Colonic mucosa (tissue), 4 donors: ENCODE measurements at regions not wholly inside any gene's neighbourhood (a gene's known extent, or its start where the extent isn't known, plus 50 kb on each side); places are given as distances from the start of the nearest gene placed in this dataset.

Experiments used
- DNase-seq: peaks from one replicate; pipeline ENCODE4 v3.0.0-alpha.2; 2020
- H3K27ac ChIP-seq: fragments of 200-600 bp; one replicate; pipeline ENCODE4 v1.8.0; 2021
- H3K27me3 ChIP-seq: fragments of 200-600 bp; one replicate; pipeline ENCODE4 v1.8.0; 2021
- H3K36me3 ChIP-seq: fragments of 200-600 bp; one replicate; pipeline ENCODE4 v1.8.0; 2021
- H3K4me1 ChIP-seq: fragments of 200-600 bp; one replicate; pipeline ENCODE4 v1.8.0; 2021; ENCODE audit warnings: mild to moderate bottlenecking
- H3K4me3 ChIP-seq: fragments of 200-600 bp; one replicate; pipeline ENCODE4 v1.8.0; 2021
- H3K9ac ChIP-seq, 2 donors: one replicate each; pipeline ENCODE4 v1.7.0; 2013; ENCODE audit warnings: control low read depth in 2 of 2, low read depth in 2 of 2, low read length in 2 of 2
- H3K9me3 ChIP-seq: fragments of 200-600 bp; one replicate; pipeline ENCODE4 v1.8.0; 2021
- intact Hi-C: fragments of 100-400 bp; cut with DNase I; formaldehyde crosslinking; loops from one replicate; pipeline ENCODE4 v1.14.1; 2022
- TF ChIP-seq, protein P1 (sequence below): fragments of 200-600 bp; IDR thresholded peaks from one replicate; pipeline ENCODE4 v1.8.0; 2022; ENCODE audit warnings: antibody characterized with exemption, mild to moderate bottlenecking
- donor health status: healthy.
- donor health status: DM: no; HTN: no; CAD: no.
- donor health status: DM: no; HTN: no; CAD: no.

DNA sequence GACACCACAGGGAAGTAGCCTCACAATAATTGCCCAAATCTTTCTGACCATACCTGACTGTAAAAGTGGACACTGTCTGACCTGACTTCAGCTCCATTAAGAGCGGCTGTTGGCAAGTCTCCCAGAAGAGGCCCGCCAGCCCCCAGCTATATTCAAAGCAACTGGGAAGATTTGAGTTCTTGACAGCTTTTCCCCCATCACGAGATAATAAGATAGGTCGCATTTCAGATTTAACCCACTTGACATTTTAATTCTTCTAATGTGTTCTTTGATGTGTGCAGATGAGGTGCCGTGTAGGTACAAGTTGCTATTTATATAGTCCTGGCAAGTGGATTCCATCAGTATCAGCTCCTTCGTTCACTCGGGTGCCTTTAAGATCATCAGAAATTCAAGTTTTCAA, 345.7 kb downstream of the DRD1 start:
- Histone ChIP-seq H3K27me3 (no peaks in the 10 kb centered on the region), H3K9me3 (no peaks in the 10 kb centered on the region), H3K9ac (no peak overlapping the region), H3K27ac (no peak overlapping the region), H3K36me3 (no peaks in the 10 kb centered on the region), H3K4me1 (no peaks in the 10 kb centered on the region), H3K4me3 (no peak overlapping the region)
- intact Hi-C loops: no loop called here
- TF ChIP-seq, protein P1, sequence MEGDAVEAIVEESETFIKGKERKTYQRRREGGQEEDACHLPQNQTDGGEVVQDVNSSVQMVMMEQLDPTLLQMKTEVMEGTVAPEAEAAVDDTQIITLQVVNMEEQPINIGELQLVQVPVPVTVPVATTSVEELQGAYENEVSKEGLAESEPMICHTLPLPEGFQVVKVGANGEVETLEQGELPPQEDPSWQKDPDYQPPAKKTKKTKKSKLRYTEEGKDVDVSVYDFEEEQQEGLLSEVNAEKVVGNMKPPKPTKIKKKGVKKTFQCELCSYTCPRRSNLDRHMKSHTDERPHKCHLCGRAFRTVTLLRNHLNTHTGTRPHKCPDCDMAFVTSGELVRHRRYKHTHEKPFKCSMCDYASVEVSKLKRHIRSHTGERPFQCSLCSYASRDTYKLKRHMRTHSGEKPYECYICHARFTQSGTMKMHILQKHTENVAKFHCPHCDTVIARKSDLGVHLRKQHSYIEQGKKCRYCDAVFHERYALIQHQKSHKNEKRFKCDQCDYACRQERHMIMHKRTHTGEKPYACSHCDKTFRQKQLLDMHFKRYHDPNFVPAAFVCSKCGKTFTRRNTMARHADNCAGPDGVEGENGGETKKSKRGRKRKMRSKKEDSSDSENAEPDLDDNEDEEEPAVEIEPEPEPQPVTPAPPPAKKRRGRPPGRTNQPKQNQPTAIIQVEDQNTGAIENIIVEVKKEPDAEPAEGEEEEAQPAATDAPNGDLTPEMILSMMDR: no peak
- DNase-seq: no peak

DNA sequence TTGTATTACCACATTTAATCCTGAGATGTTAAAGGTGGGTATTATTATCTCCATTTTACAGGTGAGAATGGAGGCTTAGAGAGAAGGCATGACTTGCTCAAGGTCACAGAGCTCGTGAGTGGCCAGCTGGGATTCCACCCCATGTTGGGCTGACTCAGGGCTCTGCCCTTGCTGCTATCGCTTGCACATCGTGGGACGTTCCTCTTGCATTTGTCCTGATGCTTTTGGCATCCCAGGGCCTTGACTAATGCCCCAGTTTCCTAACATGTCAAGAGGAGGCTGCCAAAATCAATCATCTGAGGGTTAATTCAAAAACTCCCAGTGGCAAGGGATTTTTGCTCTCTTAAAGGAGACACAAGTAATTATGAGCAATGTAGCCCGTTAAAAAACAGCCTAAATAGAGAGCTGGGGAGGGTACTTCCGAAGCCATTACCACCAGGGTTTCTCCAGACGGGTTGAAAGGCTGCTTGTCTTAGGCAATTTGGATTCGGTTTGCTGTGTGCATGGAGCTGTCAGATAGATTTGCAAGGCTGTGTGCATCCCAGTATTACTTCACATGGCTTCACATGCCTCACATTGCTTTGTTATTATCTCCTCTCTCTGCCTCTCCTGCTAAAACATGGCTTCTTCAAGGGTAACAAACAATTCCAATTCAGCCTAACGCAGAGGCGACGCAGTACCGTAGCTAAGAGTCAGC, 347.4 kb downstream of the DRD1 start:
- Histone ChIP-seq H3K4me3 (no peak overlapping the region), H3K27me3 (no peaks in the 10 kb centered on the region), H3K36me3 (no peaks in the 10 kb centered on the region), H3K4me1 (no peaks in the 10 kb centered on the region), H3K9me3 (no peaks in the 10 kb centered on the region), H3K9ac (no peak overlapping the region), H3K27ac (no peak overlapping the region)
- TF ChIP-seq, protein P1: no peak
- no peak for DNase-seq
- intact Hi-C loops: no loop called here

GRCh38 chr5:175094461-175094860, 349.5 kb downstream of the DRD1 start:
- intact Hi-C loops: no loop called here
- Histone ChIP-seq H3K9me3 (no peaks in the 10 kb centered on the region), H3K27ac (no peak overlapping the region), H3K4me3 (no peak overlapping the region), H3K4me1 (no peaks in the 10 kb centered on the region), H3K9ac (no peak overlapping the region), H3K36me3 (no peaks in the 10 kb centered on the region), H3K27me3 (no peaks in the 10 kb centered on the region)
- TF ChIP-seq, protein P1: no peak
- DNase-seq: no peak

- Histone ChIP-seq H3K27me3 (no peaks in the 10 kb centered on the region), H3K27ac (no peak overlapping the region), H3K4me3 (no peak overlapping the region), H3K36me3 (no peaks in the 10 kb centered on the region), H3K4me1 (no peaks in the 10 kb centered on the region), H3K9ac (no peak overlapping the region), H3K9me3 (no peaks in the 10 kb centered on the region)
- TF ChIP-seq, protein P1: no peak
- intact Hi-C loops: no loop called here
- DNase-seq: no peak
These were observed 351.3 kb downstream of the DRD1 start for GRCh38 chr5:175092691-175093090.

DNA sequence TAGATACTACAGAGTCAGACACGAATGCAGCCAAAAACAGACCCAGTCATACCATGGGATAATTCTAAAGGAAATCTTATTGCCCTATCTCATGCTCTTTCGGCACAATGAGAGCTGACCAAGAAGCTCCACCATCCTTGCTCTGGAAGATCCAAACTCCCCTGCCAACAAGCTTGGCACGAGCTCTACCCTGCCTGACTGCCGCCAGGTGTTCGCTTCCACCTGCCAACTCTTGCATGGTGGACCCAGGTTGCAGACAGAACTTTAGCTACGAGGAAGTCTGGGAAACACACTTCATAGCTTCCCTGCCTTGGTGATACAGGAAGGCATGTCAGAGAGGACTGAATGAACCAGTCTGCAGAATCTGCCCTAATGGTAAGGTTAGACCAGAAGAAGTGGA, 355.0 kb downstream of the DRD1 start:
- no peak overlapping the region for H3K27ac ChIP-seq
- H3K36me3 ChIP-seq: no peaks in the 10 kb centered on the region
- H3K9me3 ChIP-seq: no peaks in the 10 kb centered on the region
- no peak overlapping the region for H3K4me3 ChIP-seq
- no peaks in the 10 kb centered on the region for H3K4me1 ChIP-seq
- no peak for DNase-seq
- H3K27me3 ChIP-seq: no peaks in the 10 kb centered on the region
- no peak overlapping the region for H3K9ac ChIP-seq
- intact Hi-C loops: no loop called here
- TF ChIP-seq, protein P1: no peak
